ENCODE measurements at regions not wholly inside any gene's neighbourhood (a gene's known extent, or its start where the extent isn't known, plus 50 kb on each side); places are given as distances from the start of the nearest gene placed in this dataset.

GRCh38 chr7:3105856-3106255 is 62.2 kb upstream of the CARD11 start:
- Histone ChIP-seq H3K4me3 (no peak overlapping the region), H3K27me3 (peaks cover 7% of the 10 kb centered on the region), H3K4me1 (no peaks in the 10 kb centered on the region), H3K36me3 (no peaks in the 10 kb centered on the region), H3K9me3 (peaks cover 0 to 5% of the 10 kb centered on the region in 2 donors), H3K27ac (no peak overlapping the region)
- DNase-seq: no peak
- TF ChIP-seq EP300 (IDR thresholded peaks at IDR 0.05; ENCODE audit: low read depth) (no peak), POLR2A (IDR thresholded peaks at IDR 0.05) (no peak), CTCF (IDR thresholded peaks at IDR 0.05) (no peak), POLR2AphosphoS5 (IDR thresholded peaks at IDR 0.05) (no peak)
- in situ Hi-C loops (cut with MboI; ENCODE audit: low pct_ligation_motif_present in 1 of 4, low pct_unique_long_range_greater_than_20kb in 1 of 4, low sequenced_read_pairs in 3 of 4): no loop called here
- intact Hi-C loops (cut with DNase I; ENCODE audit: low total_unique reads): no loop called here

GRCh38 chr7:3106361-3106826 is 62.7 kb upstream of the CARD11 start:
- TF ChIP-seq POLR2A (IDR thresholded peaks at IDR 0.05) (no peak), POLR2AphosphoS5 (IDR thresholded peaks at IDR 0.05) (no peak), CTCF (IDR thresholded peaks at IDR 0.05) (no peak), EP300 (IDR thresholded peaks at IDR 0.05; ENCODE audit: low read depth) (no peak)
- no peak overlapping the region for H3K27ac ChIP-seq
- no peak for DNase-seq
- in situ Hi-C loops (cut with MboI; ENCODE audit: low pct_ligation_motif_present in 1 of 4, low pct_unique_long_range_greater_than_20kb in 1 of 4, low sequenced_read_pairs in 3 of 4) (no loop called here), intact Hi-C loops (cut with DNase I; ENCODE audit: low total_unique reads) (no loop called here)
- H3K4me1 ChIP-seq: no peaks in the 10 kb centered on the region
- WGBS, 2 donors (ENCODE audit: low coverage in 1 of 2): 64% methylated on average over 2 of the region's 2 CpGs; no CpG with 5 or more reads in 1 of the 2 donors
- no peak overlapping the region for H3K4me3 ChIP-seq
- peaks cover 13% of the 10 kb centered on the region for H3K27me3 ChIP-seq
- no peaks in the 10 kb centered on the region for H3K36me3 ChIP-seq
- H3K9me3 ChIP-seq: peaks cover 0 to 5% of the 10 kb centered on the region in 2 donors

- intact Hi-C loops (cut with DNase I; ENCODE audit: low total_unique reads): no loop called here
Observed at GRCh38 chr7:3107228-3107763, 63.6 kb upstream of the CARD11 start.

GRCh38 chr7:3107889-3108570 is 64.4 kb upstream of the CARD11 start:
- TF ChIP-seq CTCF (IDR thresholded peaks at IDR 0.05): no peak
- no peak for TF ChIP-seq POLR2A (IDR thresholded peaks at IDR 0.05)
- no peak for TF ChIP-seq POLR2AphosphoS5 (IDR thresholded peaks at IDR 0.05)
- no peak for TF ChIP-seq EP300 (IDR thresholded peaks at IDR 0.05; ENCODE audit: low read depth)
- H3K27me3 ChIP-seq: peaks cover 15% of the 10 kb centered on the region
- intact Hi-C loops (cut with DNase I; ENCODE audit: low total_unique reads) (no loop called here), in situ Hi-C loops (cut with MboI; ENCODE audit: low pct_ligation_motif_present in 1 of 4, low pct_unique_long_range_greater_than_20kb in 1 of 4, low sequenced_read_pairs in 3 of 4) (no loop called here)
- WGBS, 2 donors (ENCODE audit: low coverage in 1 of 2): 79 to 80% methylated on average over 1 to 8 of the region's 8 CpGs
- H3K27ac ChIP-seq: no peak overlapping the region
- no peaks in the 10 kb centered on the region for H3K36me3 ChIP-seq
- no peaks in the 10 kb centered on the region for H3K4me1 ChIP-seq
- no peak overlapping the region for H3K4me3 ChIP-seq
- no peak for DNase-seq
- peaks cover 0 to 5% of the 10 kb centered on the region in 2 donors for H3K9me3 ChIP-seq

More at GRCh38 chr7:3107228-3107763, 63.6 kb upstream of the CARD11 start:
- Histone ChIP-seq H3K9me3 (peaks cover 0 to 5% of the 10 kb centered on the region in 2 donors), H3K4me3 (no peak overlapping the region), H3K27me3 (peaks cover 15% of the 10 kb centered on the region), H3K4me1 (no peaks in the 10 kb centered on the region), H3K27ac (no peak overlapping the region), H3K36me3 (no peaks in the 10 kb centered on the region)
- DNase-seq: no peak
- WGBS, 2 donors (ENCODE audit: low coverage in 1 of 2): 64 to 72% methylated on average over 6 to 8 of the region's 8 CpGs
- TF ChIP-seq POLR2A (IDR thresholded peaks at IDR 0.05): no peak
- TF ChIP-seq EP300 (IDR thresholded peaks at IDR 0.05; ENCODE audit: low read depth): no peak
- in situ Hi-C loops (cut with MboI; ENCODE audit: low pct_ligation_motif_present in 1 of 4, low pct_unique_long_range_greater_than_20kb in 1 of 4, low sequenced_read_pairs in 3 of 4): no loop called here
